NOMO-1 treated with dmso at 0.1 percent for 144 hours (cell line): ENCODE measurements at regions not wholly inside any gene's neighbourhood (a gene's known extent, or its start where the extent isn't known, plus 50 kb on each side); places are given as distances from the start of the nearest gene placed in this dataset.
A peak's percentile ranks its signal among the peaks of the same experiment; 100 is the strongest.

Source experiments
- DNase-seq: peaks from one replicate; lab custom pipeline; 2025; ENCODE audit not compliant: unreplicated experiment; lab: John Stamatoyannopoulos, UW

DNA sequence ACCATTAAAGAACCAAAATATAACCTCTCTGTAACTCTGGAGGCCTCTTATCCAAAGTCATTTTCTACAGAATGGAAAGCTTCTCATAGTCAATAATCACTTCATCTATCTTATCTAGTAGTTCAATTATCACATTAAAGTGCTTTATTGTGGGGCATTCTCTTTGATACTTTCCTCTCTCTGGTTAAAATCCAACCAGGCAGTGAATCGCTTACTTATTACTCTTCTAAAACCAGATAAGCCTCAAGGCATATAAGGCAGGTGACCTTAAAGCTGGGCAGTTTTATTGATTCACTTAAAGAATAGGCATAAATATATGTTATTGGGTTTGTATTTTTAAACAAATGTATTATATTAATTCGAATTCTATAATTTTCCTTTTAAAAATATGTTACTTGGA, 2162.1 kb upstream of the TENM3 start:
- DNase-seq: no peak

DNA sequence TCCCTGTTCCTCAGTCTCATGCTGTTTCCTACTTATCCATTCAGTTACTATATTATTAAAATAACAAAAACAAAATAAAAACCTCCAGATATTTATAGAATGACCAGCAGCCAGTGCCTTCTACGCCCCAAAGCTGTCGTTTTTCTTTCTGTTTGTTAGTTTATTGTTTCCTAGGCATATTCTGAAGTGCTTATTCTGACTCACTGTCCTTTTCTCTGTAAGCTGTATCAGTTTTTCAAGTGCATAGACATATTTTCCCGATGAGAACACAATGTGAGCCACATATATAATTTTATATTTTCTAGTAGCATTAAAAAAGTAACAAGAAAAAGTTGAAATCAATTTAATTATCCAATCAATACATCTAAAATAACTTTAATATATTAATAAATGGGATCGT, 2158.6 kb upstream of the TENM3 start:
- DNase-seq: no peak

DNA sequence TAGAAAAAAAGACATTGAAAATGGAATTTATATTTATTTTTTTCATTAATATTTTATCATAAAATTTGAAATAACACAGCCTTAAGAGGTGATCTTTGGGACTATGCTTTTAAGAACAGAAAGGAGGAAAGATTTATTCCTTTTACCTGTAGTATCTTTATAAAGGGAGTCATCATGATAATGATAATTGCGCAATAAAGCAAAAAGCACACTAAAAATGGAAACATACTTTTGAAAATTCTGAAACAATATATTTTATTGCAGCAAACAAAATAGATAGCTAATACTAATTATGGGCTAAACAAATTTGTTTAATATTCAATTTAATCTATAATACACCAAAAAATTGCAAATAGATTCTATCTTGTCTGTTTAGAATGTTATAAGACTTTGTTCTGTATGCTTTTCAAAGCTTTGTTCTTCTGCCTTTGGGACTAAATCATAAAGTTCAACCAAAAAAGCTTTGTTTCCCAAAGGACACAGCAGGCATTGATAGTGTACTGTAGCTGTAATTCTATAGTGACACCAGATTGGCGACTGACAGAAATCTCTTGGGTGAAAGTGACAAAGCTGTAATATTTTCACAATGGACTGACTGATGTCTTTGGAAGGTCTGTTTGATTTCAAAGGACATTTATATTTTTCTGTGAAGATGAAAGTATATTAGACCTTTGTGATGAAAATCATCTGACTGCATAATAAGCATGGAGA, 2156.6 kb upstream of the TENM3 start:
- no peak for DNase-seq

DNA sequence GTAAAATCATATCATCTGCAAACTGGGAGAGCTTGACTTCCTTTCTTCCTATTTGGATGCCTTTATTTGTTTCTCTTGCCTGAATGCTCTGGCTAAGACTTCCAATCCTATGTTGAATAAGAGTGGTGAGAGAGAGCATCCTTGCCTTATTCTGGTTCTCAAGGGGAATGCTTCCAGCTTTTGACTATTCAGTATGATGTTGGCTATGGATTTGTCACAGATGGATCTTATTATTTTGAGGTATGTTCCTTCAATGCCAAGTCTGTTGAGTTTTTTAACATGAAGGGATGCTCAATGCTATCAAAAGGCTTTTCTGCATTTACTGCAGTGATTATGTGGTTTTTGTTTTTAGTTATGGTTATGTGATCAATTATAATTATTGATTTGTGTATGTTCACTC, 2144.6 kb upstream of the TENM3 start:
- no peak for DNase-seq

DNA sequence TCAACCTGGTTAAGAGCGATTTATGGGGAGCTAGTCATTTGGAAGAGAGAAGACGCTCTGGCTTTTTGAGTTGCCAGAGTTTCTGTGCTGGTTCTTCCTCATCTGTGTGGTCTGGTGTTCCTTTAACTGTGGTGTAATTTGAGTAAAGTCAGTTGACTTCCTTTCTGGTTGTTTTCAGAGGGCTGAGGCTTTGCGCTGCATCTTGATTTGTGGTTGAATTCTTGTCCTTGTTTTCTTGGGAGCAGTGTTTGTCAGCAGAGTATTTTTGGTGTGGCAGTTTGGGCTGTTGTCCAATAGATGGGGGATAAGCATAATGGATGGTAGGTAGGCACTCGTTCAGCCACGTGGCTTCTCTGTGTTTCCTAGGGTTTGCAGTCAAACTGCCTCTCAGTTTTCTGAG, 2143.2 kb upstream of the TENM3 start:
- peak; percentile 78 for DNase-seq

DNA sequence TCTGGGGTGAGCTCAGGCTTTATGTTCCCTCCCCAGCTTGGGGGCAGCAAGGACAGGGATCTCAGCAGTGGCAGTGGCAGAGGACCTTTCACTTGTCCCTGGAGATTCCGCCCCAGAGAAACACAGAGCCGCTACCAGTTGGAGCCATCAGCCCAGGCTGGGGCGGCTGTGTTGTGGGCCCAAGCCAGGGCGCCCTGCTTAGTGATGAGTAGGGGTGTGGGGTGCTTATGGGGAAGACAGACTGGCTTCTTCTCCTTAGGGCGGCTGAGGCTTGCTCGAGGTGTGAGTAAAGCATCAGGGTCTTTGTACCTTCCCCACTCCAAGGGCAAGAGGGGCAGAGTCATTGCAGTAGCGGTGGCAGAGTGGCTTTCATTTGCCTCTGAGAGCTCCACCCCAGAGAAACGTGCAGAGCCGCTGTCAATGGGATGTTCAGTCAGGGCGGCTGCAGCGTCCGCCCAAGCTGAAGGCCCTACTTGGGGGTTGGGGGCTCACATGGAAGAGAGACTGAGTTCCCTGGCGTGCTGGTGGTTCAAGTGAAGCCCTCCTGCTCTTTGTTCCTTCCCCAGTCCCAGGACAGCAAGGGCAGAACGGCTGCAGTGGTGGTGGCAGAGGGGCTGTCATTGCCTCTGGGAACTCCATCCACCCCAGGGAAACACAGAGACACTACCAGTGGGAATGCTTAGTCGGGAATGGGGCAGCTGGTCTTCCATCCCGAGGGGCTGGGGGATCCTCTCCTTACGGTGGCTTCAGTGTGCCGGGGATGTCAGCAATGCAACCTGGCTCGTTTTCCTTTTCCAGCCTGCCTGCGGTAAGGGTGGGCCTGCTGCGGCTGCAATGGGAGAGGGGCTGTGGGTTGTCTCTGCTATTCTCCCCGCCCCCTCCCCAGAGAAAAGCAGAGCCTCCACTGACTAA, 2142.5 kb upstream of the TENM3 start:
- DNase-seq: no peak

DNA sequence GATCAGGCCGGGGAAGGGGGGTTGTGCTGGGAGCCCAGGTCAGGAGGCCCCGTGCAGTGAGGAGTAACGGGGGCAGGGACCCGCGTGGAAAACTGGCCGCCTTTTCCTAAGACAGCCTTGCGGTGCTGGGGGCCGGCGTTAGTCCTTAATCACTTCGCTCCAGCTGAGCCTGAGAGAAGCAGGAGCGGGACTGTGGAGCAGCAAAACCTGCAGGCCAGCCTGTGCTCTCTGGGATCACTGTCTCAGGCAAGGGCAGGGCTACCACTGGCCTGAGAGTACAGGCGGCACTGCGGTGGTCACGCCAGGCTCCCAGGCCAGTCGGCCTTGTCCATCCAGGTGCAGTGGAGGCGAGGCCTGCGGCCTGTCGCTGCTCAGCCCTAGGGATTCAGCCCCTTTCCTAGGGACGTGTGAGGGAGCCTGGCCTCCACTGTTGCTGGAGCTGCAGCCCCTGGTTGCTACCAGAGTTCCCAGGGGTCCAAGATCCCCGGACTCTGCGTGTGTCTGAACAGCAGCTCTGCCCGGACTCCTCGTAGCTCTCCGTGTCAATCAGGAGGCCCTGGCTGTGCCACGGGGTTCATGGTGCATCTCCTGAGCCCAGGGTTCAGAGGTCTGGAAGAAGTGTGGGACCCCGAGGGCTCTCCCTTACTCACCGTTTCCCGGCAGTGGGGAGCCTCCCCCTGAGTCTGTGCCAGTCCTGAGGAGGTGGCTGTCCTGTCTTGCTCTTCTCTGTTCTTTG, 2141.7 kb upstream of the TENM3 start:
- DNase-seq: no peak

DNA sequence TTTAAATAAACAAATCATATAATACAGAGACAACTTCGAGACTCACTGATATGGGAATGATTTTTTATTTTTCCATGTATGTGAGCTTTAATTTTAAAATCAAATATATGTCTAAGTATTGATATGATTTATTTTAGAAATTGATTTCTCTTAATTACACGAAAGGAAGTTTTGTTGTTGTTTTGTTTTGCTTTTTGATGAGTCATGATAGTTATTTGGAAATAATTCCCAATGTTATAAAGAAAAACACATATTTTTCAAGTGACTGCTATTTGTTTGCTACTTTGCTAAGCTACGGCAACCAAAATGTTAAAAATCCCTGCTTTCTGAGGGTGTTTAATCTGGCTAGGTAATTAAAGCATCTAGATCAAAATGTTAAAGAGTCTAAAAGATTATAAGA, 2139.4 kb upstream of the TENM3 start:
- DNase-seq: no peak

DNA sequence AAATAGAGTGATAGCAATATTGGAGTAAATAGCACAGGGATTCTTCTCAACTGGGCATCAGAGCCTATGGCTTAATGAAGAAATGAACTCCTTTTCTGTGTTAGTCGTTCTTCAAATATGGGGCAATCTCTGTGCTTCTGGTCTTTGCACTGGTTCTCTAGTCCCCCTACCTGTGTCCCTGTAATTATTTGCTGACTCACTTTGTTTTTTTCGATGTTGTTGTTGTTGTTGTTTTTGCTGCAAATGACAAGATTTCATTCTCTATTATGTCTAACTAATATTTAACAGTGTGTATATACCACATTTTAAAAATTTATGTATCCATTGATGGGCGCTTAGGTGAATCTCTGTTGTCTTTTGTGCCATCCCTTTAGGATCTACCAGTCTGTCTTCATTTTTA, 2137.8 kb upstream of the TENM3 start:
- DNase-seq: no peak

DNA sequence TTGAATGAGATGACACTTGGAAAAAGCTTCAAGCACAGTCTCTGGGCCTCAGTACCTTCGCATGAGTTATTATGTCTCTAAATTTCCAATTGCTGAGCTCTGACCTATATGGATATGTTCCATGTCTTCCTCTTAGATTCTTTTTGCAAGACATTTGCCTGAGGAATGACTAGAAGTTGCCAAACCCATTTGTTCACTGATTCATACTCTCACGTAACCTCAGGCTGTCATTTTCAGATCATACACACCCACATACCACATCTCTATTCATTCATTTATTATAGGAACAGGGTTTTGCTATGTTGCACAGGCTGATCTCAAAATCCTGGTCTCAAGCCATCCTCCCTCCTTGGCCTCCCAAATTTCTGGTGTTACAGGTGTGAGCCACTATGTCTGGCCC, 2137.1 kb upstream of the TENM3 start:
- no peak for DNase-seq

DNA sequence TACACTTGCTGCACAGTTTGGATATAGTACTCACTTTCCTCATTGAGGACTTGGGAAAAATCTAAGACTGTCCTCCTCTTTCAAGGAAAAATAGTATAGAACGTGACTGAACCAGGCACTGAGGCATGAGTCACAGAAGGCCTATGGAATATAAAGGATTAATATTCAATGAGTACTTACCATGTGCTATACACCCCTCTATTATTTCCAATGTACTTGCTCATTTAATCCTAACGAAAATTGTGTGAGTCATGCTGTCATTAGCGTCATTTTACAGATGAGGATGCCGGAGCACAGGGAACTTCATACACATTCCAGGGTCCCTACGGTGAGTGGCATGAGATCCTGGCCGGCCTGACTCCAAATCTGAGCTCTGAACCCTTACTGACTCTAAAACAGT, 2136.2 kb upstream of the TENM3 start:
- DNase-seq: no peak

DNA sequence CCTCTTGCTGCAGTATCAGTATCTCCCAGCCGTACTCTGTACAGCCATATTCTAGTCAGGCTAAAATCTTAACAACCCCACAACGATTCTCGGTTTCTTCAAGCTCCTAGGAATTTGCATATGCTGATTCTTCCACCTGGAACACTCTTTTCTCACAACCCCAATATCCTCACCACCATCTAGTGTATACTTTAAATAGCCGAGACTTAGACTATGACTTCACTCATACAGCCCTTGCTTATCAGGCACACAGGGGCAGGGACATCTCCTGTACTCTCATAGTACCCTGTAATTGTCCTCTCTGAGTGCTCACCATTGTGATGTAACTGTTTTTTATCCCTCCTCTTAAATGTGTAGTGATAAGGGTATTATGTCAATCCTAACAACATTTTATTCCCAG, 2126.4 kb upstream of the TENM3 start:
- DNase-seq: no peak

DNA sequence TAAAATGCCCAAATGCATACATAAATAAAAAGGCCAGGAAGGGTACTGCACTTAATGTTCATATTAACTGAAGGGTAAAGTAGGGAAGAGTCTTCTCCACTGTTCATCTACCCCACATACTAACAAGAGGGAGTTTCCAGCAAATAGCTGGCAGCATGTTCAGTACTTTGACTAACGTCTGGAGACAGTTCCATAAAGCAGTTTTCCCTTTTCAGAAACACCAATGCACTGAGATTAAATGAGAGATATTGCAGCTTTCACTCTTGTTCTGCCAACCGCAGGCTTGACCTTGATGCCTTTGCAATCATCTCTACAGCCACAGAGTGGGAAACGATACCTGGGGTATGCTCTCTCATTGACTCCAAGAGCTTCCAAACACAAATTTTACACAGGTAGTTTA, 2123.1 kb upstream of the TENM3 start:
- no peak for DNase-seq

DNA sequence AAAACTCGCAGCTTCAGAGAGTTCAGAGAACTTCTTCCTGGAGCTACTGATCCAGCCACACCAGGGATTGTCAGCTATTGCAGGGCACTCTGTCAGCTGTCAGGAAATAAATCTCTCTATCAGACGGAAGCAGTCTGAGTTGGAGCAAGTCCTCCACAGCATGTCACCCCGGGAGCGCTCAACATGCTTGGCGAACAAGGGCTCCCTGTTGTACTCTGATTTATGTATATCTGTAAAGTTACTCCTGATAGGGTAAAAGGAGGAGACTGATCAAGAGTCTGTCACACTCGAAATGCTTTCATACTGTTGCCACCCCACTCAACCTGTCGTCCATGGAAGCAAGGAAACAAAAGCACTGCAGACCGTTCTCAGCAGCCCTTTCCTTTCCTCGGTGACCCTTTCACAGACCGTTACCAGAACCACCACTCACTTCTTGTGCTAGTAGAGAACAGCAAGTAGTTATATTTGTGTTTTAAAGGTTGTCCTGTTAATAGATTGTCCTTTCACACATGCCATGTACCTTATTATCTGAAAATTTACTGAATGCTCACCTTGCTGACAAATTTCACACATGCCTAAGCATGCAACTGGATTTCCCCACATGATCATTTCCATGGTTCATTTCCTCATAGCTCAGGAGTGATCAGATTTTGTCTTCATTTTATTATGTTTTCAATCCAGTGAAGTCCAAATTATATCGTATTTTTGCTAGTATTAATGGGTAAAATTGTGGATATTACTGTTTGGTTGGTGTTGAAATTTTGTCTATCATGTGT, 2108.9 kb upstream of the TENM3 start:
- DNase-seq: peak; percentile 11

DNA sequence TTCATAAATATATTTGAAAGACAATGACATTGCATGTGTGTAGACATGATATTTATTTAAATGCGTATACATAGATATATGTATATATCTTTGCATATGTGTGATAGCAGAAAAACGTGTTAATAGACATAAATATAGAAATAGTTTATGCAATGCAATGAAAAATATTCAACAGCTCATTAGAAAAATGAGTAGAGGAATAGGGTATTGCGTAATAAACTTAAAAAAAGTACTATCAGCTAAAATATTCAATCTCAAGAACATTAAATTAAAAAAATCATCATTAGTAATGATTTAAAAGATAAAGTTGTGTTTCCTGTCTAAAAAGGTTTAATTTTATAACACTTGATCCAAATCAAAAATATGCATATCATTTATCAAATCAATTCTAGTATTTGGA, 2101.5 kb upstream of the TENM3 start:
- no peak for DNase-seq

DNA sequence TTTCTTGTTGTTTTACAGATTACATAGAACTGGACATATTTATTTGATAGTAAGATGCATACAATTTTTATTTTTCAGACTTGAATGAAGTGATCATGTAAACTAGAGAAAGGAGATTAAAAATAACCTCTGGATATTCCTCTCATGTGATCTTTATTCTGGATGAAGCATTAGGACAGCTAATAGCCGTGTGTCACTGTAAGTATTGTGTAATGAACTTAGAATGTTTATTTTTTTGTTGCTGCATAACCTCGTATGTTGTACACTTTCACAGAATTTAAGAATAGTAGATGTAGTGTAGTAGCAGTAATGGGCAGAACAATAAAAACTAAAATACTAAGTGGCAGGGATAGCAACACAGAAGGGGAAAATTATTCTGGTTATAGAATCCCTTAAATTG, 2094.5 kb upstream of the TENM3 start:
- DNase-seq: no peak

DNA sequence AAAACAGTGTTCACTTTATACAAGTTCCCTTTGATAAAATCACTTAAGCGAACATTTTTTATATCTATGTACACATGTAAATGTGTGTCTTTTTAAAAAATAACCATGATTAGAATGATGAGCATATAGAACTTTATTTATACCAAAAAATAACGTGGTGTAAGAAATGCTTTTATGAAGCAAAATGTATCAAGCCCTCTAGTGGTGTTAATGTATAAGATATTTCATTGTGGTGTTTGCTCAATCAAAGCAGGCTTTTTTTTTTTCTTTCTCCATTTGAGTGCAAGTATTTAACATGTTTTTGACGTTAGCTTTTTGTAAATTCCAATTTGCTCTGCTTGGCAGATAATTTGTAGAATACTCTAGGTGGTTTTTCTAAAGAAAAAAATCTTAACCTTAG, 2092.4 kb upstream of the TENM3 start:
- no peak for DNase-seq

DNA sequence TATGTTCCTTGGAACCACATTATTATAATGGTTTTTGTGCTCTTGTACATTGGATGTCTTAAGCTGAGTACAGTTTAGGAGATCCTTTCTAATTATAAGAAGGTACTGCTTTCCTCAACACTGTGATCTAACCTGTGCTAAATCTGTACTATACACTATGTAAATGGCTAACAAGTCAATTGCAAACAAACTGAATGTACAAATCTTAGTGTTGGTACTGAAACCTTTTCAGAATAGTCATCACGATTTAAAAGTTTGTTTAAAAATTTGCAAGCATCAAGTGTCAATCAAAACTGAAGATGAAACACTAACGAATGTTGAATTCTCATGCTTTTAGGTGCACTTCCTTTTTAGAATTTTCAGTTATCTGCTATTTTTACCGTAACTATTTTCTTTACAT, 2090.4 kb upstream of the TENM3 start:
- DNase-seq: no peak

DNA sequence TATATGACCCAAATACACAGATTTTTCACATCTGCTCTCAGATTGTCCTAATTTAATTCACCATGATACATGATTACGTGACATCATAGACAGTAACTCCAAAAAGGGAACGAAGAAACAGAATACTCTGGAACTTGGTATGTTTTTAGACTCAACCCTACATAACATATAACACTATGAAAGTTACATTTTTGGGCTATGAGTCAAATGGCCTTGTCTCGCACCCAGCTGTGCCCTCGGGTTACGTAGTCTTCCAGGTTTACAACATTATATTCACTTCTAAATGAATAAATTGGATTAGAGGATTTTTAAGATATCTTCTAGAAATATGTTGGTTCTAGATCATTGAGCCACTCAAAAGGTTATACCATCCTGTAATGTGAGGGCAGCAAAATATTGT, 2089.6 kb upstream of the TENM3 start:
- no peak for DNase-seq

DNA sequence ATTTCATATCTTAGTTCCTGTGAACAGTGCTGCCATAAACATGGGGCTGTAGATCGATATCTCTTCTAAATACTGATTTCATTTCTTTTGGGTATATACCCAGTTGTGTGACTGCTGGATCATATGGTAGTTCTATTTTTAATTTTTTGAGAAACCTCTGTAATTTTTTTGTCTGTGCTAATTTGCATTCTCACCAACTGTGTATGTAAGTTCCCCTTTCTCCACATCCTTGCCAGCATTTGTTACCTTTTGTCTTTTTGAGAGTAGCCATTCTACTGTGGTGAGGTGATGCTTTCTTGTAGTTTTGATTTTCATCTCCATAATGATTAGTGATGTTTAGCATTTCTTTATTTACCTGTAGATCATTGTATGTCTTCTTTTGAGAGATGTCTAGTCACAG, 2086.5 kb upstream of the TENM3 start:
- DNase-seq: no peak
